WTC11 (cell line): ENCODE measurements at regions not wholly inside any gene's neighbourhood (a gene's known extent, or its start where the extent isn't known, plus 50 kb on each side); places are given as distances from the start of the nearest gene placed in this dataset.

Source experiments
- ATAC-seq: fragments of 200-7000 bp; cut with Tn5 transposase; 2 replicates; pipeline ENCODE4 v1.10.0; 2021; ENCODE audit warnings: mild to moderate bottlenecking, moderate library complexity
- CTCF ChIA-PET: fragments of 300-600 bp; sonication (Branson Sonifier 250); formaldehyde crosslinking; loops from one replicate; lab custom pipeline; 2021; ENCODE audit warnings: antibody characterized with exemption; lab: Charles Lee
- POLR2A ChIA-PET: fragments of 350-600 bp; sonication (Branson Sonifier 250); formaldehyde crosslinking; loops from one replicate; lab custom pipeline; 2021; ENCODE audit warnings: antibody characterized with exemption; lab: Charles Lee
- DNase-seq: peaks from one replicate; pipeline ENCODE4 v3.0.0; 2021; ENCODE audit warnings: low spot score
- H3K27ac Mint-ChIP-seq: 2 replicates; pipeline ENCODE4 v1.8.0; 2021; ENCODE audit warnings: mixed read lengths
- H3K27me3 Mint-ChIP-seq: 2 replicates; pipeline ENCODE4 v1.8.0; 2021; ENCODE audit warnings: low read depth, mild to moderate bottlenecking, moderate library complexity, mixed read lengths
- H3K36me3 Mint-ChIP-seq: 2 replicates; pipeline ENCODE4 v1.8.0; 2021; ENCODE audit warnings: mixed read lengths
- H3K4me1 Mint-ChIP-seq: 2 replicates; pipeline ENCODE4 v1.8.0; 2022; ENCODE audit warnings: mixed read lengths
- H3K4me3 Mint-ChIP-seq: 2 replicates; pipeline ENCODE4 v1.8.0; 2021; ENCODE audit warnings: mild to moderate bottlenecking, moderate library complexity, mixed read lengths
- H3K9me3 Mint-ChIP-seq: 2 replicates; pipeline ENCODE4 v1.8.0; 2021; ENCODE audit warnings: mixed read lengths
- ATF2 ChIP-seq: sonication (generic); formaldehyde crosslinking; IDR thresholded peaks from 2 replicates; pipeline ENCODE4 v1.8.1; 2022; ENCODE audit warnings: low read depth, missing genetic modification reagents, borderline replicate concordance
- FOXP4 ChIP-seq: sonication (generic); formaldehyde crosslinking; IDR thresholded peaks from 2 replicates; pipeline ENCODE4 v1.8.0; 2022; ENCODE audit warnings: mild to moderate bottlenecking, missing genetic modification reagents
- GABPB1 ChIP-seq: sonication (generic); formaldehyde crosslinking; IDR thresholded peaks from 2 replicates; pipeline ENCODE4 v1.8.1; 2023; ENCODE audit warnings: mild to moderate bottlenecking, missing genetic modification reagents
- IRF1 ChIP-seq: sonication (generic); formaldehyde crosslinking; IDR thresholded peaks from 2 replicates; pipeline ENCODE4 v1.8.0; 2023; ENCODE audit warnings: missing genetic modification reagents
- JAZF1 ChIP-seq: fragments of 250-450 bp; sonication (Bioruptor Pico); IDR thresholded peaks from 2 replicates; pipeline ENCODE4 v1.9.0; 2021; ENCODE audit warnings: moderate library complexity, mild to moderate bottlenecking, inconsistent platforms
- NFYB ChIP-seq: sonication (generic); formaldehyde crosslinking; conservative IDR thresholded peaks from 2 replicates; pipeline ENCODE4 v1.8.0; 2022; ENCODE audit warnings: low read depth, missing genetic modification reagents
- SOX15 ChIP-seq: fragments of 250-450 bp; sonication (Bioruptor Pico); IDR thresholded peaks from 2 replicates; pipeline ENCODE4 v1.9.0; 2021; ENCODE audit warnings: mild to moderate bottlenecking
- ZMAT4 ChIP-seq: fragments of 250-450 bp; sonication (Bioruptor Pico); IDR thresholded peaks from 2 replicates; pipeline ENCODE4 v1.9.0; 2021; ENCODE audit warnings: mild to moderate bottlenecking
- ZNF219 ChIP-seq: sonication (generic); formaldehyde crosslinking; IDR thresholded peaks from 2 replicates; pipeline ENCODE4 v1.8.0; 2023; ENCODE audit warnings: missing genetic modification reagents, mild to moderate bottlenecking, borderline replicate concordance
- ZNF532 ChIP-seq: fragments of 250-450 bp; sonication (Bioruptor Pico); IDR thresholded peaks from 2 replicates; pipeline ENCODE4 v1.9.0; 2021; ENCODE audit warnings: mild to moderate bottlenecking, borderline replicate concordance

GRCh38 chr1:185565302-185565701, 168.9 kb upstream of the HMCN1 start (continued):
- TF ChIP-seq ZNF532 (CRISPR knock-in tag) (no peak), ZNF219 (CRISPR knock-in tag) (no peak)
- TF ChIP-seq, all 79 proteins: peak for 0

- ChIA-PET CTCF (no interaction called here), POLR2A (no interaction called here)
- Mint-ChIP-seq H3K4me1 (peaks cover 3% of the 10 kb centered on the region), H3K27ac (no peak overlapping the region), H3K9me3 (no peaks in the 10 kb centered on the region), H3K4me3 (no peak overlapping the region), H3K27me3 (no peaks in the 10 kb centered on the region), H3K36me3 (no peaks in the 10 kb centered on the region)
- ATAC-seq, result no peak
- DNase-seq, result no peak
- no peak for TF ChIP-seq ATF2 (CRISPR knock-in tag)
- no peak for TF ChIP-seq IRF1 (CRISPR knock-in tag)
- TF ChIP-seq SOX15 (CRISPR knock-in tag), result no peak
These were observed 169.4 kb upstream of the HMCN1 start for GRCh38 chr1:185564816-185565215.

- Mint-ChIP-seq H3K4me3 (no peak overlapping the region), H3K36me3 (no peaks in the 10 kb centered on the region), H3K27ac (no peak overlapping the region), H3K4me1 (peaks cover 10% of the 10 kb centered on the region), H3K27me3 (no peaks in the 10 kb centered on the region), H3K9me3 (no peaks in the 10 kb centered on the region)
- DNase-seq (no peak), ATAC-seq (no peak)
- ChIA-PET CTCF (no interaction called here), POLR2A (no interaction called here)
- TF ChIP-seq ZMAT4 (CRISPR knock-in tag), result no peak
- no peak for TF ChIP-seq FOXP4 (CRISPR knock-in tag)
- no peak for TF ChIP-seq NFYB (CRISPR knock-in tag)
These were observed 171.5 kb upstream of the HMCN1 start for GRCh38 chr1:185562461-185563359.

GRCh38 chr1:185561629-185562028, 172.6 kb upstream of the HMCN1 start:
- Mint-ChIP-seq H3K27ac (no peak overlapping the region), H3K4me1 (peaks cover 10% of the 10 kb centered on the region), H3K36me3 (no peaks in the 10 kb centered on the region), H3K27me3 (no peaks in the 10 kb centered on the region), H3K9me3 (no peaks in the 10 kb centered on the region), H3K4me3 (no peak overlapping the region)
- CTCF ChIA-PET, result interaction anchor here (2.4 kb wide), 1 partner anchor 34 kb away, joined by 20 read pairs; no protein-coding TSS in a partner anchor
- DNase-seq (no peak), ATAC-seq (no peak)
- no peak for TF ChIP-seq JAZF1
- no peak for TF ChIP-seq GABPB1 (CRISPR knock-in tag)
- POLR2A ChIA-PET, result no interaction called here
